Endodermal cell (in vitro differentiated cells): ENCODE measurements at regions not wholly inside any gene's neighbourhood (a gene's known extent, or its start where the extent isn't known, plus 50 kb on each side); places are given as distances from the start of the nearest gene placed in this dataset.

ENCODE experiments used
- DNase-seq: peaks from one replicate; pipeline ENCODE4 v3.0.0-alpha.2; 2017
- H3K27ac ChIP-seq: 2 replicates; pipeline ENCODE4 v1.5.1; 2013; ENCODE audit warnings: mild to moderate bottlenecking, low read depth, low read length, moderate library complexity
- H3K27me3 ChIP-seq: 2 replicates; pipeline ENCODE4 v1.6.1; 2013; ENCODE audit warnings: mild to moderate bottlenecking, low read length, moderate library complexity; ENCODE audit not compliant: insufficient read depth, control insufficient read depth, poor library complexity, severe bottlenecking
- H3K36me3 ChIP-seq: 2 replicates; pipeline ENCODE4 v1.7.0; 2013; ENCODE audit warnings: mild to moderate bottlenecking, low read length, moderate library complexity; ENCODE audit not compliant: control insufficient read depth, insufficient read depth
- H3K4me1 ChIP-seq: one replicate; pipeline ENCODE4 v1.7.0; 2013; ENCODE audit warnings: low read length; ENCODE audit not compliant: control insufficient read depth, insufficient read depth
- H3K4me3 ChIP-seq: 2 replicates; pipeline ENCODE4 v1.5.1; 2013; ENCODE audit warnings: mild to moderate bottlenecking, low read length, moderate library complexity
- H3K9ac ChIP-seq: 2 replicates; pipeline ENCODE4 v1.6.1; 2013; ENCODE audit warnings: mild to moderate bottlenecking, low read length, moderate library complexity; ENCODE audit not compliant: poor library complexity, severe bottlenecking; ENCODE audit errors: extremely low read depth
- H3K9me3 ChIP-seq: 2 replicates; pipeline ENCODE4 v1.6.1; 2013; ENCODE audit warnings: mild to moderate bottlenecking, low read length, moderate library complexity; ENCODE audit not compliant: control insufficient read depth
- H3K27ac Mint-ChIP-seq: 2 replicates; pipeline ENCODE4 v1.8.0; 2020; ENCODE audit warnings: mixed read lengths
- H3K27me3 Mint-ChIP-seq: 2 replicates; pipeline ENCODE4 v1.8.0; 2021; ENCODE audit warnings: mild to moderate bottlenecking, mixed read lengths; ENCODE audit not compliant: insufficient read depth
- H3K36me3 Mint-ChIP-seq: 2 replicates; pipeline ENCODE4 v1.8.0; 2020; ENCODE audit warnings: low read depth, mixed read lengths
- H3K4me1 Mint-ChIP-seq: 2 replicates; pipeline ENCODE4 v1.8.0; 2020; ENCODE audit warnings: mixed read lengths
- H3K4me3 Mint-ChIP-seq: 2 replicates; pipeline ENCODE4 v1.8.0; 2020; ENCODE audit warnings: mild to moderate bottlenecking, moderate library complexity, mixed read lengths
- H3K9me3 Mint-ChIP-seq: 2 replicates; pipeline ENCODE4 v1.8.0; 2020; ENCODE audit warnings: mild to moderate bottlenecking, mixed read lengths
- WGBS, 2 experiments: methylation state at CpG; one replicate each; pipeline versions ENCODE4 v1.1.5 to v1.1.7; 2013; ENCODE audit warnings: missing lambda C conversion rate in 2 of 2, mixed read lengths in 1 of 2; ENCODE audit not compliant: insufficient coverage in 1 of 2, insufficient read length in 1 of 2; 5-methylcytosine and 5-hydroxymethylcytosine counted together
- TF ChIP-seq, protein P1 (sequence below): fragments of 200-600 bp; sonication (generic); conservative IDR thresholded peaks from 2 replicates; pipeline ENCODE4 v1.5.0; 2021; ENCODE audit warnings: antibody characterized with exemption, mild to moderate bottlenecking

DNA sequence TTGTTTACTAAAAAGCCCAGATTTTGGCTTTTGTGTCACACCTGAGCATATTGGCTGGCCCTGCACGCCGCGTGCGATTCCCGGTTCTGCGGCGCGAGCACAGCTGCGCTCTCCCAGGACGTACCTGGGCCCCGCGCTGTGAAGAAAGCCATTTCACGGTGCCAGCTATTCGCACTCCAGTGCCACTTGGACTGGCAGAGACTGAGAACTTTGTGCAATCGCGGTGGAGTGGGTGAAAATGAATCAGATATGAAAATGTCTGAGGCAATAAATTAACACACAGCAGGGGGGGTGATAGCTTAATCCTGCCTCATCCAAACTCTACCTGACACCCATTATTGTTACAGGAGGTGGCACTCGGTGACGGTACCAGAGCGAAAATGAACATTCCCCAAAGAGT lies 330.1 kb upstream of the MGMT start:
- H3K27me3 ChIP-seq = no peaks in the 10 kb centered on the region
- Mint-ChIP-seq H3K9me3 (no peaks in the 10 kb centered on the region), H3K36me3 (no peaks in the 10 kb centered on the region), H3K4me1 (peaks cover 38% of the 10 kb centered on the region), H3K27me3 (no peaks in the 10 kb centered on the region), H3K4me3 (no peak overlapping the region), H3K27ac (no peak overlapping the region)
- no peaks in the 10 kb centered on the region for H3K9me3 ChIP-seq
- 96 to 97% methylated on average over 17 to 19 of the region's 19 CpGs for WGBS, 2 experiments
- H3K36me3 ChIP-seq = no peaks in the 10 kb centered on the region
- H3K4me1 ChIP-seq = no peaks in the 10 kb centered on the region
- no peak for DNase-seq
- no peak overlapping the region for H3K27ac ChIP-seq
- no peak overlapping the region for H3K4me3 ChIP-seq
- TF ChIP-seq, protein P1, sequence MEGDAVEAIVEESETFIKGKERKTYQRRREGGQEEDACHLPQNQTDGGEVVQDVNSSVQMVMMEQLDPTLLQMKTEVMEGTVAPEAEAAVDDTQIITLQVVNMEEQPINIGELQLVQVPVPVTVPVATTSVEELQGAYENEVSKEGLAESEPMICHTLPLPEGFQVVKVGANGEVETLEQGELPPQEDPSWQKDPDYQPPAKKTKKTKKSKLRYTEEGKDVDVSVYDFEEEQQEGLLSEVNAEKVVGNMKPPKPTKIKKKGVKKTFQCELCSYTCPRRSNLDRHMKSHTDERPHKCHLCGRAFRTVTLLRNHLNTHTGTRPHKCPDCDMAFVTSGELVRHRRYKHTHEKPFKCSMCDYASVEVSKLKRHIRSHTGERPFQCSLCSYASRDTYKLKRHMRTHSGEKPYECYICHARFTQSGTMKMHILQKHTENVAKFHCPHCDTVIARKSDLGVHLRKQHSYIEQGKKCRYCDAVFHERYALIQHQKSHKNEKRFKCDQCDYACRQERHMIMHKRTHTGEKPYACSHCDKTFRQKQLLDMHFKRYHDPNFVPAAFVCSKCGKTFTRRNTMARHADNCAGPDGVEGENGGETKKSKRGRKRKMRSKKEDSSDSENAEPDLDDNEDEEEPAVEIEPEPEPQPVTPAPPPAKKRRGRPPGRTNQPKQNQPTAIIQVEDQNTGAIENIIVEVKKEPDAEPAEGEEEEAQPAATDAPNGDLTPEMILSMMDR = no peak
- no peak overlapping the region for H3K9ac ChIP-seq

DNA sequence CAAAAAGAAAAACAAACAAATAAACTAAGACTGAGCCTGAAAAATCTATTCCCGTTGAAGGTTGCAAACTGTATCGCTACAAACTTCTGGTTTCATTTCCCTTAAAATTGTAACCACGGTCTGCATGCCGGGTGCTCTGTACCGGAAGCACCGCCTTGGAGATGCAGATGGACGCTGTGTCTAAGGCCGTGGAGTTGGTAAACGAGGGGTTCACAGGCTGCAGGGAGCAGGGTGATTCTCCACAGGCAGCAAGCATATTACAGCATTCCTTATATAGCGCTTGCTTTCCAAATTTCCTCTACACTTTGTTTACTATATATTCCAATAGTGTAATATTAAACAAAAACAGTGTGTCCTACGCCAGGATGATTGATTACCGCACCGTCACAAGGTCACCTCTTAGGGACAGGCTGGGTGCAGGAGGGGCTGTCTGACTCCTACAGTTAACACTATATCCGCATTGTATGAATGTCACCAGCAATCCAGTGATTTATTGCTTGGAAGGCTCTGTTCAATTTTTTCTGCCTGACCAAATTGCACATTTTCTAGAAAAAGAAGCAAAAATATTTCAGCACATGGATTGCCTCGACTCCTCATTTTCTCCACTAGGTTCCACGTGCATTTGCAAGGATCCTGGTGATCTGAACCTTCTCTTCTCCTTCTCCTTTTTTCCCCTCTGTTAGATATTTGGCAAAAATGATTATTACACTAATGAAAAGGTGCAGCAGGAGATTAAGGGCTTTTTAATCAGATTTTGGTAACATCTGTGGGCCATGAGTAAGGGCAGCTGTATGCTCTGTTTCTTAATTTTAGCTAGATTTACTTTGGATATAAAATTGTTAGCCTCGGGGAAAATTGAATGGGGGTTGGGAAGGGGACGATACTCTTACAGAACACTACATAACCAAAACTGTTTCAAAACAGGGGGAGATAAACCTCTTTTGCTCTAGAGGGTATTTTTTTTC lies 325.8 kb upstream of the MGMT start:
- Histone ChIP-seq H3K36me3 (no peaks in the 10 kb centered on the region), H3K27me3 (no peaks in the 10 kb centered on the region), H3K4me1 (no peaks in the 10 kb centered on the region), H3K27ac (peak overlapping the region; percentile 80), H3K9ac (no peak overlapping the region), H3K9me3 (no peaks in the 10 kb centered on the region), H3K4me3 (no peak overlapping the region)
- TF ChIP-seq, protein P1 = no peak
- H3K4me1 Mint-ChIP-seq = peaks cover 14% of the 10 kb centered on the region
- DNase-seq = no peak
- no peaks in the 10 kb centered on the region for H3K9me3 Mint-ChIP-seq
- H3K4me3 Mint-ChIP-seq = no peak overlapping the region
- no peak overlapping the region for H3K27ac Mint-ChIP-seq
- H3K27me3 Mint-ChIP-seq = peaks cover 2% of the 10 kb centered on the region
- H3K36me3 Mint-ChIP-seq = no peaks in the 10 kb centered on the region
- WGBS, 2 experiments = 92 to 93% methylated on average over 9 to 16 of the region's 18 CpGs

GRCh38 chr10:129151281-129151680 lies 315.8 kb upstream of the MGMT start:
- Mint-ChIP-seq H3K27me3 (no peaks in the 10 kb centered on the region), H3K4me1 (no peaks in the 10 kb centered on the region), H3K36me3 (no peaks in the 10 kb centered on the region), H3K27ac (no peak overlapping the region), H3K9me3 (peaks cover 7% of the 10 kb centered on the region), H3K4me3 (no peak overlapping the region)
- H3K27me3 ChIP-seq = no peaks in the 10 kb centered on the region
- WGBS, 2 experiments = no CpG with 5 or more reads among the region's 1 CpG
- H3K27ac ChIP-seq = no peak overlapping the region
- no peaks in the 10 kb centered on the region for H3K9me3 ChIP-seq
- H3K4me3 ChIP-seq = no peak overlapping the region
- TF ChIP-seq, protein P1 = no peak
- DNase-seq = no peak
- H3K4me1 ChIP-seq = no peaks in the 10 kb centered on the region
- H3K36me3 ChIP-seq = no peaks in the 10 kb centered on the region
- H3K9ac ChIP-seq = no peak overlapping the region
